ELF-1 (cell line): ENCODE measurements at regions not wholly inside any gene's neighbourhood (a gene's known extent, or its start where the extent isn't known, plus 50 kb on each side); places are given as distances from the start of the nearest gene placed in this dataset.

Source experiments
- DNase-seq: peaks from one replicate; pipeline ENCODE4 v3.0.0-alpha.2; 2016; ENCODE audit warnings: low read depth, low spot score

GRCh38 chr20:19928328-19929011 lies 88.7 kb upstream of the NAA20 start:
- DNase-seq: no peak

GRCh38 chr20:19929012-19929360 lies 88.2 kb upstream of the NAA20 start:
- no peak for DNase-seq

- no peak for DNase-seq
Observed at GRCh38 chr20:19929481-19930145, 87.5 kb upstream of the NAA20 start.

GRCh38 chr20:19930426-19930825 lies 86.7 kb upstream of the NAA20 start:
- DNase-seq: no peak

- DNase-seq: no peak
Observed at GRCh38 chr20:19932170-19932667, 84.9 kb upstream of the NAA20 start.

GRCh38 chr20:19934792-19935491 lies 82.2 kb upstream of the NAA20 start:
- DNase-seq: no peak

GRCh38 chr20:19935842-19936241 lies 81.3 kb upstream of the NAA20 start:
- DNase-seq: peak; percentile 84

- no peak for DNase-seq
Observed at GRCh38 chr20:19936466-19937200, 80.5 kb upstream of the NAA20 start.

GRCh38 chr20:19937218-19937617 lies 79.9 kb upstream of the NAA20 start:
- DNase-seq: peak; percentile 28

GRCh38 chr20:19937651-19938420 lies 79.3 kb upstream of the NAA20 start:
- no peak for DNase-seq

- no peak for DNase-seq
Observed at GRCh38 chr20:19938421-19939090, 78.6 kb upstream of the NAA20 start.

GRCh38 chr20:19940988-19941460 lies 76.1 kb upstream of the NAA20 start:
- no peak for DNase-seq

GRCh38 chr20:19942611-19943010 lies 74.6 kb upstream of the NAA20 start:
- no peak for DNase-seq

GRCh38 chr20:19943061-19943521 lies 74.1 kb upstream of the NAA20 start:
- DNase-seq: no peak

GRCh38 chr20:19944772-19945459 lies 72.2 kb upstream of the NAA20 start:
- no peak for DNase-seq

GRCh38 chr20:19945732-19946670 lies 71.2 kb upstream of the NAA20 start:
- no peak for DNase-seq

GRCh38 chr20:19947611-19948264 lies 69.4 kb upstream of the NAA20 start:
- DNase-seq: peak; percentile 78

GRCh38 chr20:19949195-19949867 lies 67.8 kb upstream of the NAA20 start:
- DNase-seq: no peak
